CD1c-positive myeloid dendritic cell (primary cell): ENCODE measurements at regions not wholly inside any gene's neighbourhood (a gene's known extent, or its start where the extent isn't known, plus 50 kb on each side); places are given as distances from the start of the nearest gene placed in this dataset.
A peak's percentile ranks its signal among the peaks of the same experiment; 100 is the strongest.

Source experiments
- DNase-seq: peaks from one replicate; pipeline ENCODE4 v3.0.0-alpha.2; 2016; ENCODE audit errors: extremely low spot score

GRCh38 chr12:107320033-107320928 is 226.9 kb upstream of the CRY1 start:
- DNase-seq = peak; percentile 76

GRCh38 chr12:107320929-107321631 is 227.7 kb upstream of the CRY1 start:
- DNase-seq = peak; percentile 44

GRCh38 chr12:107322063-107322462 is 228.7 kb upstream of the CRY1 start:
- peak; percentile 58 for DNase-seq

GRCh38 chr12:107325075-107325608 is 231.8 kb upstream of the CRY1 start:
- no peak for DNase-seq

- no peak for DNase-seq
These were observed 232.9 kb upstream of the CRY1 start for GRCh38 chr12:107326237-107326636.

- no peak for DNase-seq
These were observed 234.4 kb upstream of the CRY1 start for GRCh38 chr12:107327651-107328182.

- DNase-seq = peak; percentile 63
These were observed 235.2 kb upstream of the CRY1 start for GRCh38 chr12:107328442-107329133.

GRCh38 chr12:107329569-107330324 is 236.4 kb upstream of the CRY1 start:
- DNase-seq = peak; percentile 70

GRCh38 chr12:107330831-107331431 is 237.6 kb upstream of the CRY1 start:
- no peak for DNase-seq

GRCh38 chr12:107331471-107331870 is 238.1 kb upstream of the CRY1 start:
- no peak for DNase-seq

GRCh38 chr12:107331912-107332311 is 238.6 kb upstream of the CRY1 start:
- no peak for DNase-seq

- no peak for DNase-seq
These were observed 239.4 kb upstream of the CRY1 start for GRCh38 chr12:107332743-107333142.

- no peak for DNase-seq
These were observed 242.6 kb upstream of the CRY1 start for GRCh38 chr12:107335802-107336570.

- no peak for DNase-seq
These were observed 243.3 kb upstream of the CRY1 start for GRCh38 chr12:107336695-107337094.

GRCh38 chr12:107337346-107338095 is 244.2 kb upstream of the CRY1 start:
- no peak for DNase-seq

GRCh38 chr12:107339487-107339886 is 246.1 kb upstream of the CRY1 start:
- no peak for DNase-seq

GRCh38 chr12:107339932-107340331 is 246.6 kb upstream of the CRY1 start:
- DNase-seq = no peak

GRCh38 chr12:107340898-107341297 is 247.5 kb upstream of the CRY1 start:
- no peak for DNase-seq
